Muscle of leg (tissue), 3 donors: ENCODE measurements at regions not wholly inside any gene's neighbourhood (a gene's known extent, or its start where the extent isn't known, plus 50 kb on each side); places are given as distances from the start of the nearest gene placed in this dataset.

Source experiments
- DNase-seq: peaks from one replicate; pipeline ENCODE4 v3.0.0; 2013
- H3K27ac ChIP-seq: one replicate; pipeline ENCODE4 v1.5.1; 2013; ENCODE audit warnings: mild to moderate bottlenecking, low read length, control low read depth
- H3K27me3 ChIP-seq: one replicate; pipeline ENCODE4 v1.6.1; 2013; ENCODE audit warnings: low read length; ENCODE audit not compliant: control insufficient read depth, insufficient read depth
- H3K36me3 ChIP-seq: one replicate; pipeline ENCODE4 v1.6.1; 2013; ENCODE audit warnings: low read length; ENCODE audit not compliant: control insufficient read depth, insufficient read depth
- H3K4me1 ChIP-seq: one replicate; pipeline ENCODE4 v1.6.1; 2013; ENCODE audit warnings: low read length; ENCODE audit not compliant: control insufficient read depth, insufficient read depth
- H3K4me3 ChIP-seq: one replicate; pipeline ENCODE4 v1.5.1; 2013; ENCODE audit warnings: low read length, control low read depth
- H3K9me3 ChIP-seq: replicated peaks from 2 replicates; pipeline ENCODE4 v1.6.1; 2013; ENCODE audit warnings: low read depth, low read length; ENCODE audit not compliant: control insufficient read depth
- WGBS: methylation state at CpG from one replicate; pipeline ENCODE4 v1.1.5; 2013; ENCODE audit warnings: missing lambda C conversion rate; ENCODE audit not compliant: insufficient coverage; 5-methylcytosine and 5-hydroxymethylcytosine counted together

- WGBS: 86% methylated on average over 2 of the region's 4 CpGs
- H3K36me3 ChIP-seq: no peaks in the 10 kb centered on the region
These were observed 285.5 kb upstream of the VLDLR start for GRCh38 chr9:2336055-2336454.

GRCh38 chr9:2337131-2337530 lies 284.5 kb upstream of the VLDLR start:
- Histone ChIP-seq H3K27ac (no peak overlapping the region), H3K9me3 (no peaks in the 10 kb centered on the region)
- 24% methylated on average over 2 of the region's 2 CpGs for WGBS

More at GRCh38 chr9:2336055-2336454, 285.5 kb upstream of the VLDLR start:
- no peaks in the 10 kb centered on the region for H3K9me3 ChIP-seq
- H3K4me3 ChIP-seq: no peak overlapping the region
- peaks cover 14% of the 10 kb centered on the region for H3K4me1 ChIP-seq
- H3K27ac ChIP-seq: no peak overlapping the region
- no peaks in the 10 kb centered on the region for H3K27me3 ChIP-seq
- no peak for DNase-seq

GRCh38 chr9:2337627-2338026 lies 284.0 kb upstream of the VLDLR start:
- no peaks in the 10 kb centered on the region for H3K27me3 ChIP-seq

More at GRCh38 chr9:2337131-2337530, 284.5 kb upstream of the VLDLR start:
- no peaks in the 10 kb centered on the region for H3K36me3 ChIP-seq
- H3K27me3 ChIP-seq: no peaks in the 10 kb centered on the region
- no peak for DNase-seq
- no peak overlapping the region for H3K4me3 ChIP-seq
- peaks cover 14% of the 10 kb centered on the region for H3K4me1 ChIP-seq

GRCh38 chr9:2338777-2339365 lies 282.7 kb upstream of the VLDLR start:
- Histone ChIP-seq H3K4me3 (no peak overlapping the region), H3K4me1 (peaks cover 14% of the 10 kb centered on the region), H3K27ac (peak overlapping the region; percentile 21), H3K9me3 (no peaks in the 10 kb centered on the region), H3K27me3 (no peaks in the 10 kb centered on the region), H3K36me3 (no peaks in the 10 kb centered on the region)
- DNase-seq: no peak
- WGBS: 76% methylated on average over 3 of the region's 4 CpGs

More at GRCh38 chr9:2337627-2338026, 284.0 kb upstream of the VLDLR start:
- no peaks in the 10 kb centered on the region for H3K9me3 ChIP-seq
- H3K4me3 ChIP-seq: no peak overlapping the region
- no peaks in the 10 kb centered on the region for H3K36me3 ChIP-seq
- 40% methylated on average over 2 of the region's 4 CpGs for WGBS
- no peak overlapping the region for H3K27ac ChIP-seq
- DNase-seq: peak; percentile 81
- H3K4me1 ChIP-seq: peaks cover 14% of the 10 kb centered on the region

GRCh38 chr9:2339416-2339815 lies 282.2 kb upstream of the VLDLR start:
- no peaks in the 10 kb centered on the region for H3K9me3 ChIP-seq
- WGBS: no CpG with 5 or more reads among the region's 6 CpGs
- peak; percentile 37 for DNase-seq

GRCh38 chr9:2340046-2340760 lies 281.4 kb upstream of the VLDLR start:
- no peak overlapping the region for H3K27ac ChIP-seq
- WGBS: no CpG with 5 or more reads among the region's 2 CpGs

More at GRCh38 chr9:2339416-2339815, 282.2 kb upstream of the VLDLR start:
- no peaks in the 10 kb centered on the region for H3K27me3 ChIP-seq
- H3K4me3 ChIP-seq: no peak overlapping the region
- peaks cover 14% of the 10 kb centered on the region for H3K4me1 ChIP-seq
- no peaks in the 10 kb centered on the region for H3K36me3 ChIP-seq
- H3K27ac ChIP-seq: peak overlapping the region; percentile 21

GRCh38 chr9:2341126-2341525 lies 280.5 kb upstream of the VLDLR start:
- no peak overlapping the region for H3K4me3 ChIP-seq
- H3K27ac ChIP-seq: no peak overlapping the region
- H3K4me1 ChIP-seq: peaks cover 6% of the 10 kb centered on the region
- H3K27me3 ChIP-seq: no peaks in the 10 kb centered on the region
- DNase-seq: peak; percentile 77
- 41% methylated on average over 2 of the region's 3 CpGs for WGBS
- no peaks in the 10 kb centered on the region for H3K36me3 ChIP-seq
- H3K9me3 ChIP-seq: no peaks in the 10 kb centered on the region

More at GRCh38 chr9:2340046-2340760, 281.4 kb upstream of the VLDLR start:
- Histone ChIP-seq H3K4me3 (no peak overlapping the region), H3K27me3 (no peaks in the 10 kb centered on the region), H3K36me3 (no peaks in the 10 kb centered on the region), H3K4me1 (peaks cover 9% of the 10 kb centered on the region), H3K9me3 (no peaks in the 10 kb centered on the region)
- DNase-seq: no peak

GRCh38 chr9:2341956-2342355 lies 279.6 kb upstream of the VLDLR start:
- no peak for DNase-seq
- no peak overlapping the region for H3K4me3 ChIP-seq
- H3K27ac ChIP-seq: no peak overlapping the region
- no peaks in the 10 kb centered on the region for H3K27me3 ChIP-seq
- WGBS: 100% methylated on average over 1 of the region's 1 CpG
- no peaks in the 10 kb centered on the region for H3K36me3 ChIP-seq
- peaks cover 6% of the 10 kb centered on the region for H3K4me1 ChIP-seq
- no peaks in the 10 kb centered on the region for H3K9me3 ChIP-seq

GRCh38 chr9:2343756-2344155 lies 277.8 kb upstream of the VLDLR start:
- no peak overlapping the region for H3K4me3 ChIP-seq
- peaks cover 4% of the 10 kb centered on the region for H3K9me3 ChIP-seq
- no peak overlapping the region for H3K27ac ChIP-seq
- peaks cover 4% of the 10 kb centered on the region for H3K4me1 ChIP-seq
- 73% methylated on average over 2 of the region's 3 CpGs for WGBS
- no peak for DNase-seq
- H3K36me3 ChIP-seq: no peaks in the 10 kb centered on the region
- H3K27me3 ChIP-seq: no peaks in the 10 kb centered on the region

GRCh38 chr9:2344436-2344835 lies 277.2 kb upstream of the VLDLR start:
- H3K27me3 ChIP-seq: no peaks in the 10 kb centered on the region
- peaks cover 6% of the 10 kb centered on the region for H3K9me3 ChIP-seq
- no CpG with 5 or more reads among the region's 2 CpGs for WGBS
- H3K4me3 ChIP-seq: no peak overlapping the region
- DNase-seq: no peak
- H3K36me3 ChIP-seq: no peaks in the 10 kb centered on the region
- no peak overlapping the region for H3K27ac ChIP-seq
- peaks cover under 1% of the 10 kb centered on the region for H3K4me1 ChIP-seq
